DMS 273 treated with DMSO at 0.1 percent for 48 hours (cell line): ENCODE measurements at regions not wholly inside any gene's neighbourhood (a gene's known extent, or its start where the extent isn't known, plus 50 kb on each side); places are given as distances from the start of the nearest gene placed in this dataset.

Experiments used
- DNase-seq: peaks from one replicate; lab custom pipeline; 2025; lab: John Stamatoyannopoulos, UW

GRCh38 chr5:145506185-145506850, 328.8 kb downstream of the PRELID2 start:
- DNase-seq = no peak

- no peak for DNase-seq
Observed at GRCh38 chr5:145502906-145503305, 332.2 kb downstream of the PRELID2 start.

GRCh38 chr5:145500710-145501109, 334.4 kb downstream of the PRELID2 start:
- no peak for DNase-seq

- DNase-seq = no peak
Observed at GRCh38 chr5:145499483-145499882, 335.7 kb downstream of the PRELID2 start.

- DNase-seq = no peak
Observed at GRCh38 chr5:145497052-145497451, 338.1 kb downstream of the PRELID2 start.

GRCh38 chr5:145495741-145496140, 339.4 kb downstream of the PRELID2 start:
- no peak for DNase-seq

GRCh38 chr5:145495196-145495595, 339.9 kb downstream of the PRELID2 start:
- no peak for DNase-seq

- no peak for DNase-seq
Observed at GRCh38 chr5:145493435-145493834, 341.7 kb downstream of the PRELID2 start.

- DNase-seq = no peak
Observed at GRCh38 chr5:145489516-145489915, 345.6 kb downstream of the PRELID2 start.

GRCh38 chr5:145484158-145484557, 351.0 kb downstream of the PRELID2 start:
- no peak for DNase-seq

- DNase-seq = no peak
Observed at GRCh38 chr5:145483212-145483611, 351.9 kb downstream of the PRELID2 start.

GRCh38 chr5:145479857-145480256, 355.3 kb downstream of the PRELID2 start:
- no peak for DNase-seq

GRCh38 chr5:145479271-145479670, 355.9 kb downstream of the PRELID2 start:
- DNase-seq = no peak

- DNase-seq = no peak
Observed at GRCh38 chr5:145478651-145479050, 356.5 kb downstream of the PRELID2 start.

- no peak for DNase-seq
Observed at GRCh38 chr5:145473042-145473642, 362.0 kb downstream of the PRELID2 start.

- DNase-seq = no peak
Observed at GRCh38 chr5:145471831-145472612, 363.1 kb downstream of the PRELID2 start.

- no peak for DNase-seq
Observed at GRCh38 chr5:145471026-145471425, 364.1 kb downstream of the PRELID2 start.

GRCh38 chr5:145470396-145470979, 364.7 kb downstream of the PRELID2 start:
- DNase-seq = no peak

GRCh38 chr5:145467446-145467845, 367.7 kb downstream of the PRELID2 start:
- no peak for DNase-seq

- no peak for DNase-seq
Observed at GRCh38 chr5:145466533-145466932, 368.6 kb downstream of the PRELID2 start.

GRCh38 chr5:145465474-145466263, 369.5 kb downstream of the PRELID2 start:
- no peak for DNase-seq

- DNase-seq = no peak
Observed at GRCh38 chr5:145464171-145464570, 371.0 kb downstream of the PRELID2 start.
